ENCODE measurements at regions not wholly inside any gene's neighbourhood (a gene's known extent, or its start where the extent isn't known, plus 50 kb on each side); places are given as distances from the start of the nearest gene placed in this dataset.
"Not testable (repeated sequence)": the region's sequence is repeated elsewhere in the genome, so short reads cannot be mapped to it uniquely, and the experiment has no call there.

DNA sequence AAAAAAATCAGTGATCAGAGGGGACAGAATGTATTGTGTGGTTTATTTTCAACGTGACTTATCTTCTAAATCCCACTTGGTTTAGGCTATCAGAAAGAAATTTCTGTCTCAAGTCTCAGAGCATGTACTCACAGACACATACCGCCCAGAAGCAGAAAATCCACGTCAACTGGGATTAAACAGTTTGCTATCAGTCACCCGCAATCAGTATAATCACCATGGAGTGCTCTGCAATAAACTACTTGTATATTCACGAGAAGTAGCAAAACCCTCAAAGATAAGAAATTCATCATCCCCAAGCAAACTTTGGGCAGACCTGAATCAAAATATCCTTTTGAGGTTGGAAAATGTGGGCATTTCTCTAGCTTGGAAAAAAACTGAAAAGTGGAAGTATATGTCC lies 259.1 kb downstream of the FGFR2 start:
- DNase-seq (ENCODE audit: low spot score in 2 of 2) = no peak
- FAIRE-seq = no peak

DNA sequence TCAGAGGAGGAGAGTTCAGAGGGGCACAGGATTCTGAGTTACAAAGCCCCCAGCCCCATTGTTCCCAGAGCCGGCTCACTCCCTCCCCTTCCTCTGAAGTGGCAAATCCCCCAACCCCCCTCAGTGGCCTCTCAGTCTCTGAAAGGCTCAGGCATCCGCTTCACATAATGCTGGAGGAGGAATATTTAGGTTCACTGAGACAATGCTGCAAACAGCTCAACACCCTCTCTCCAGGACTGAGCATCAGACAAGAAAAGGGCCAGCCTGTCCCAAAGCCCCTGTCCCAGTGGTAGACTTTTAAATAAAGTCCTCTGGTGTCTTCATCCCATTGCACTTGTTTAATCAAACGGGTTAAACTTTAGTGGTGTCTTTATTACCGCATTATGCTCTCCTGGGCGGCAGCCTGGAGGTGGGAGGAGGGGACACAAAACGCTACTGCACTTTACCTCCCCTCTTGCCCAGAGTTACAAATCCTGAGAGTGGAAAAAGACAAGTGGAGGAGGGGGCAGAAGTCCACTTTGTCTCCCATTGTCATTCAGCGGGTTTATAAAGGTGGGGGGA lies 257.9 kb downstream of the FGFR2 start:
- no peak for FAIRE-seq

DNA sequence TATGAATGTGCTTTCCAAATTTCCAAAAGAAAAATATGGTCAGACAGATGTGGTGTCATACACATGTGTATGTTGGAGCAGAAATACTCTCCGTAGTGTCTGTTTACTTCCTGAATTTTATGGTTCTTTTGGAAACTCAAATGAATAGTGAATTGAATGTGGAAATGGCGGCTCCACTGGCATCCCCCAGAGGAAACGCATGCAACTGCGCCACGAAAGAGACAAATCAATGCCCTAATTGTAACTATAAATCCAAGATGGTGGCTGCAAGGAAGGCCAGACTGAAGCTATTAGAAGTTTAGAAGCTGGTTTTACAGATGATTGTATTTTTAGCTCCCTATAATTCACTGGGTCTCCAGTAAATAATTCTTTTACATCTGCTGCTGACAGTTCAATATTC lies 246.7 kb downstream of the FGFR2 start:
- DNase-seq (ENCODE audit: low spot score in 2 of 2) = no peak
- FAIRE-seq = no peak

More for the DNA sequence above, 257.9 kb downstream of the FGFR2 start:
- DNase-seq (ENCODE audit: low spot score in 2 of 2) = no peak

DNA sequence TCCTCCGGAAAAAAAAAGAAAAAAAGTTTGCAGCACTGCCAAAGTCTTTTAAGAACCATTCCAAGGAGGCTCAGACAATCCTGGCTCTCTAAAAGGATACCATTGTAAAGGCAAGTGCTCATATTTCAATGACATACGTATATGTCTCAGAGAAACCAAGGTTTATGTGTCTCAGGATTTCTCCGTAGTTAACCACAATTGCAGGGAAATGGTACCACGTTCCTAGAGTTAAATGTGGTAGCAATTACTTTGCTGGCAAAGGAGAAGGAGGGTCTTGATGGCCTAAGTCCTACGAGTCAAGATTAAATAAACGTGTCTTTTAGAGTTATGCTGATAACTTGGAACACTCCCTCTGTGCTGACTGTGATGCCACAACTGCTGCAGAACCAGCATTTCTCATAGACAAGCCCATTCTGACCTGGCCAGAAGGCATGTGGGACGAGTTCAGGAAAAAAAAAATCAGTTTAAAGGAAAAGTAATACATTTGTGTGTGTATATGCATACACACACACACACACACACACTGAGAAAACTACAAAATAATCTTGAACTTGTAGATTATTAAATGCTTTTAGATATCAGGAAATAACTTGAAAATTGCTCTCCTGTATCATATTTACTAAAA lies 245.9 kb downstream of the FGFR2 start:
- DNase-seq (ENCODE audit: low spot score in 2 of 2) = no peak
- no peak for FAIRE-seq

DNA sequence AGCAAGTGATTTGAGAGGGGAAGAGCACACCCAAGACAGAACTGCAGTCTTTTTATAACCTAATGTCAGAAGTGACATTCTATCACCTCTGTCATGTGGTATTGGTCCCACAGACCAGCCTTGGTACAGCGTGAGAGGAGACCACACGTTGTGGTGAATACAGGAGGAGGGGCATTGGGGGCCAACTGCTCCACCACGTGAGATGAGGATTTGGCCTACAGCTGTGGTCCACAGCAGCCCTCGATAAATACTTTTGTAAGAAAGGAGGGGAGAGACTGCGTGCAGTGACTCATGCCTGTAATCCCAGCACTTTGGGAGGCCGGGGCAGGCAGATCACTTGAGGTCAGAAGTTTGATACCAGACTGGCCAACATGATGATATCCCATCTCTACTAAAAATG lies 243.1 kb downstream of the FGFR2 start:
- FAIRE-seq = no peak

DNA sequence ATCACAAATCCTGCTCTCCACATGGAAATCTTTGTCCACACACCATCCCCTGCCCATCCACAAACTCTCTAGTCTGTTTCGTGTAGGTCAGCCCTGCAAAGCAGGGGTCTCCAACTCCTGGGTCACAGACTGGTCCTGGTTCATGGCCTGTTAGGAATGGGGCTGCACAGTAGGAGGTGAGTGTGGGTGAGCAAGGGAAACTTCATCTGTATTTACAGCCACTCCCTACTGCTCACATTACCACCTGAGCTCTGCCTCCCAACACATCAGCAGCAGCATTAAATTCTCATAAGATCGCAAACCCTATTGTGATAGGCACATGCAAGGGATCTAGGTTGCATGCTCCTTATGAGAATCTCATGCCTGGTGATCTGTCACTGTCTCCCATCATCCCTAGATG lies 242.1 kb downstream of the FGFR2 start:
- FAIRE-seq (no peak), DNase-seq (ENCODE audit: low spot score in 2 of 2) (no peak)

More for the DNA sequence above, 243.1 kb downstream of the FGFR2 start:
- DNase-seq (ENCODE audit: low spot score in 2 of 2) = no peak

DNA sequence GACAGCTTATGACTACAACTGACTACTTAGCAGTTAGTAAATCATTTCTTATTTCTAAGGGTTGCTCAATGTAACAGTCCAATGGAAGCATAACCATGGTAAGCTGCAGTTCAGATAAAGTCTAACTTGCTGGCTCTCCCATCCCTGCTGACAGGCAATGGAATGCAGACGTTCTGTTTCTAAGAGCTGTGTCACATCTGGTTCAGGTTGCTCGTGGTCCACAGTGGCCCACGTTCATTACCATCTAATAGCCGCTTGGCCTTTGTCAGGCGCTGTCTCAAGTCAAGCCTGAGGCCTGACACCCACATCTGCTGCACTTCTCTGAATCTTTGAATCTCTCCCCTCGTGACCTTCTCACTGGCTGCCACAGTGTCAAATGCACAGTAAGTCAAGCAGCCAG lies 240.8 kb downstream of the FGFR2 start:
- no peak for DNase-seq (ENCODE audit: low spot score in 2 of 2)
- no peak for FAIRE-seq

DNA sequence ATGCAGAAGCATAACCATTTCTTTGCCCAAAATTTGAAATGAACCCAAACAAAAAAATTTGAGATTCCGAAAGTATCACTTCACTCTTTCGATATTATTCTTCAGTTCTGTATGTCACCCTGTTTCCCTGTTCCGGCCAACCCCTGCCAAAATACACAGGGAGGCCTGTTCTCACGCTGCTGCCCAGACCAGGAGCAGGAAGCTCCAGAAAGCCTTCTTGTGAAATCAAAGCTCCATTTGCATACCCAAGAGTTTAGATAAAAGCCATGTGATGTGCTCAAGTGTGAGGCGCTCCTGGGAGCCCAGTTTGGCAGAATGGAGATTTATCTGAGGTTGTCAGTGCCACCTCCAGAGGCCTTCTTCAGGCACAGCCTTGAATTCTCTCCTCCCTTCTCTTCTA lies 236.2 kb downstream of the FGFR2 start:
- no peak for DNase-seq (ENCODE audit: low spot score in 2 of 2)
- FAIRE-seq = no peak

DNA sequence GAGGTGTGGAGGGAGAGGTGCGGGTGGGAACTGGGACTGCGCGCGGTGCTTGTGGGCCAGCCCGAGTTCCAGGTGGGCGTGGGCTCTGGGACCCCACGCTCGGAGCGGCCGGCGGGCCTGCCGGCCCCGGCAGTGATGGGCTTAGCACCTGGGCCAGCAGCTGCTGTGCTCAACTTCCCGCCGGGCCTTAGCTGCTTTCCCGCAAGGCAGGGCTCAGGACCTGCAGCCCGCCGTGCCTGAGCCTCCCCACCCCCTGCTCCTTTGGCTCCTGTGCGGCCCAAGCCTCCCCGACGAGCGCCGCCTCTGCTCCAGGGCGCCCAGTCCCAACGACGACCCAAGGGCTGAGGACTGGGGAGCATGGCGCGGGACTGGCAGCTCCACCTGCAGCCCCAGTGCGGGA lies 232.7 kb downstream of the FGFR2 start:
- FAIRE-seq (no peak), DNase-seq (ENCODE audit: low spot score in 2 of 2) (no peak)

DNA sequence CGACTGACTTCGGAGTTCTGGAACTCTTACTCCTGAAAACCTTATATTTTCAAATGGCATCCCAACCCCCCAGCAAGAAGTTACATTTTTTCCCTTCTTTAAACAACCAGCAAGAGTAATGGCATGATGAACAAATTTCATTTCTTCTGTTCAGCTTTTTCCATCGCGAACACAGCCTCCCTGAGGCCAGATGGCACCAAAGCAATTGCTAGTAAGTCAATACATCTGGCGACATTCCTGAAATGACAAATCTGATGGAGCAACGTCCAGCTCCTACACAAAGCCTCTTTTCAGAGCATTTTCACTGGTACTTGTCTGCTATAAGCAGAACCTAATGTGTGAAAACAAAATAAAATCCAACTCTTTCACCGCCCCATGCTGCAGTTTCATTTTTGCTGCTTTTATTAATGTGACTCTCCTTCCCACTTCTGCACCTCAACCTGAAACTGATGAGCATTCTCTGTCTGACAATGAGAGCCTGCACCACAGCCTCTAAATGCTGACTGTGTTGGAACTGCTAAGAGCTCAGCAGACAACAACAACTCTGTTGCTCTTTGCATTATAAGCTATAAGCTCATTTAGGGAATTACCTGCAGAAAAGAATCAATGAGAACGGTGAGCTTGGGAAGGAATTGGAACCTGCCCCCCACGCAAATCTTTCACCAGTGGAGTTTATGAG lies 229.8 kb downstream of the FGFR2 start:
- FAIRE-seq (no peak), DNase-seq (ENCODE audit: low spot score in 2 of 2) (no peak)

DNA sequence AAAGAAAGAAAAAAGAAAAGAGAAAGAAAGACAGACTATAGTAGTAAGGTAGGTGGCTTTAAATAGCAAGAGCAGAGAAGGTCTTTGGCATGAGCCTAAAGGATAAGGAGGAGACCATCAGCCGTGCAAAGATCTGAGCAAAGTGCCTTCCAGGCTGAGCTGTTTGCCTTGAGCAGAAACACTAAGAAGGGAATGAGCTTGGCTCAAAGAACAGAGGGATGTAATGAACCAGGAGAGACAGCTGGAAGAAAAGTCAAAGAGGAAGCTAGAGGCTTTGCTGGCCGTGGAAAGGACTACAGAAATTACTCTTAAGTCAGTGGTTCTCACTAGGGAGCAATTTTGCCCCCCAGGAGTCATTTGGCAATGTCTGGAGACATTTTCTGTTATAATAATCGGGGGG lies 228.6 kb downstream of the FGFR2 start:
- FAIRE-seq (no peak), DNase-seq (ENCODE audit: low spot score in 2 of 2) (no peak)

DNA sequence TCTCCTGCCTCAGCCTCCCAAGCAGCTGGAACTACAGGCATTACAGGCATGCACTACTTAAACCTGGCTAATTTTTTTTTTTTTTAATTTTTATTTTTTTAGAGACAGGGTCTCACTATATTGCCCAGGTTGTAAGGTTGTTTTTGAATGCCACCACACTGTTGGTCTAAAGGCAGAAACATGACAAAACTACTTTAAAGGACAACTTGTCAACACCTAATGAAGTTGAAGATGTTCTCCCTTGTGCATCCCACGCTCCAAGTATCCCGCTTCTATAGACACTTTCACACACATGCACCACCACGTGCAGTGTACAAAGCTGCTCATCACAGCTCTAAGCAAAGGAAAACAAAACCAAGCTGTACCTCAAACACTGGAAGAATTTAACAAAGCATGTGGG lies 226.4 kb downstream of the FGFR2 start:
- FAIRE-seq (no peak), DNase-seq (ENCODE audit: low spot score in 2 of 2) (no peak)

DNA sequence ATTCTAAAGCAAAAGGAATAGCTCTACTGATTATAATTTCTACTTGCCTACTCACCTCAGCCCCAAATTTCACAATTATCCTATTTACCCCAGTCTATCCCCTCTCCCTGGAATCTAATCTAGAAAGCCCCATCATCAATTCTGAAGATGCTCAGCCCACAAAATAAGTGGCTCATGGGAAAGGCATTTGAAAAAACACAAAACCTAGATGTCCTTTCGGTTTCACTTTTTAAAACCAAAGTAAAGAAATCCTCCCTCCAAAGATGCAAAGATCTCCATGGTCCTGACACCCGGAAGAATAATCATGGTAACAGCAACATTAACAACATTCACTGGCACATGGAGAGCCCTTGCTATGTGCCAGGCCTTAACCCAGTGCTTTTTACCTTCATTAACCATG lies 224.8 kb downstream of the FGFR2 start:
- DNase-seq (ENCODE audit: low spot score in 2 of 2) (no peak), FAIRE-seq (no peak)

DNA sequence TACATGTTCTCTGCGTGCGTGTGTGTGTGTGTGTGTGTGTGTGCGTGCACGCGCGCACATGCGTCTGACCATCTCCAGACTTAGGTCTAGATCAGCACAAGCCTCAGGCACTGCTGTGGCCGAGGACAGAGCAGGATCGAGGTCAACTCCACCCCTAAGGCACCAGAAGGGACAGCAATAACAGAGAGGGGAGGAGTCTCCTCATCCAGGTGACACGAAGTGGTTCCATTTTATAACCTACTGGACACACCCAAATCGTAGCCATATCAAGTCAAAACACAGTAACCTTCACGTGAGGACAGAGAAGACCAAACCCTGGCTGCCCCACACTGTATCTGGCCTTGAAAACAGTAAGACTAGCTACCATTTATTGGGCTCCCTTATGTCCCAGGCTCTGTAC lies 224.1 kb downstream of the FGFR2 start:
- no peak for DNase-seq (ENCODE audit: low spot score in 2 of 2)
- FAIRE-seq = no peak

DNA sequence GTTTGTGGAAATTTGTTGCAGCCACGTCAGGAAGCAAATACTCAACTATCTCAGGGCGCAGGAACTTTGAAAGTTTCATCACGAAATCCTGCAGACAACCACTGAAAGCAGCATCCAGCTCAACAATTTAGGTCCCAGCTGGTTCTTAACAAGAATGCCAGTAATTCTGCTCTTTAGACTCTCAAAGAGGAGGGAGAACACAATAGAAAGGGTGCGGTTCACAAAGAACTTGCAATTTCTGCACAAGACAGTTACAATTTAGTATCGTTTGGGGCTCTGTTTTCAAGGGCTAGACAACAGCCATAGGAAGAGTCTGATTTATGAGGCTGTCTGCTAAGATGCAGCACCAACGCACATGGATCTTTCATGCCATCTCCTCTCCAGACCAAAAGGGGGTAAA lies 223.1 kb downstream of the FGFR2 start:
- FAIRE-seq (no peak), DNase-seq (ENCODE audit: low spot score in 2 of 2) (no peak)

DNA sequence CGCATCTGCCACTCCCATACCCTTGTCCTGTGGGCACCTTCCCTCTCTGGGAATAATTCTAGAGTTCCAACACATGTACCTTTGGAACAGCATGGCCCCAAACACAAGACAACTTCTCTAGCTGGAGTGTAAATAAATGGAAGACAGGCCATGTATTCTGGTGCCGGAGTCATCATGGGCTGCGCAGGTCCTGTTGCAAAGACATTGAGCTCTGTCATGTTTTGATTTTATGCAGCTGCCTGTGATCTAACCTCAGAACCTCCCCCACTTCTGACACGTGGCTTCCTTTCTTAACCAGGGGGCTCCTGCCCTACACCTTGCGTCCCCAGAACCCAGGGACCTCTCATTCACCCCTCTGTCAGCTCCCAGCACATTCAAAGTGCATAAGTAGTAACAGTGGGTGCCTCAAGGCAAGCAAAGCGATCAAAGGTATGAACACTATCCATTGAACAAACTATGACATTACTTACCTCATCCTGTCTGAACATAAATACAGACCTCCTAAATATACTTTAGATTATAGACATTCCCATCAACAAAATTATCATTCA lies 219.9 kb downstream of the FGFR2 start:
- DNase-seq (ENCODE audit: low spot score in 2 of 2) (no peak), FAIRE-seq (no peak)

DNA sequence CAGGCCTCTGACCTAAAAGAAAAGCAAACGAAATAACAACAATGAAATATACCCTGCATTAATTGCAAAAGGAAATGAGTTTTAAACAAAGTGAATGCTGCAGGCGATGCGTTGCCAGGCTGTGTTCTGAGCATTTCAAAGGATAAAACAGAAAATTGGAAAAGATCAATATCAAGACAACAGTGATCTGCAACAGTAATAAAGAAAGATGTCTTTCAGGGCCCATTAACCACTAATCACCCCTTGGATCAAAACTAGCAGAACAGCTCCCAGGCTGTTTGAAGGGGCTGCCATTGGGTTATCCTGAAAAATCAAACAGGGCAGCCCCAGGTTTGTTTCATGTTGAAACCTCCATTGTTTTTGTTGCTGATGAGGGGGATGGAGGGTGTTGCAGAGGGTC lies 219.2 kb downstream of the FGFR2 start:
- no peak for DNase-seq (ENCODE audit: low spot score in 2 of 2)
- FAIRE-seq = no peak

DNA sequence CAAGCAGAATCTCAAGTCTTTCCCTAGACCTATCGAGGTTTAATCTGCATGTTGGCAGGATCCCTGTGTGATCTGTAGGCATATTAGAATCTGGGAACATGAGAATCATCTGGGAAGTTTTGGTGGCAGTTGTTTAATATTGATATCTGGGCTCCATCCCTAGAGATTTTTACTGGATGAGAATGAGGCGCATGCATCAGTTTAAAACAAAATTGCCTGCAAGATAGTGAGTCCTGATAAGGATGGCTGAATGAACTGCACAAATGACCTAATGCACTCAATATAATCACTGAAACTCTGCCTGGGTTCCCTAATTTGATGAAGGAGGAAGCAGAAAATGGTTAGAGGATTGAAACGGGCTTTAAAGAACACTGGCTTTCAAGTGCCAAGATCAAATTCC lies 218.0 kb downstream of the FGFR2 start:
- DNase-seq (ENCODE audit: low spot score in 2 of 2) (no peak), FAIRE-seq (no peak)

DNA sequence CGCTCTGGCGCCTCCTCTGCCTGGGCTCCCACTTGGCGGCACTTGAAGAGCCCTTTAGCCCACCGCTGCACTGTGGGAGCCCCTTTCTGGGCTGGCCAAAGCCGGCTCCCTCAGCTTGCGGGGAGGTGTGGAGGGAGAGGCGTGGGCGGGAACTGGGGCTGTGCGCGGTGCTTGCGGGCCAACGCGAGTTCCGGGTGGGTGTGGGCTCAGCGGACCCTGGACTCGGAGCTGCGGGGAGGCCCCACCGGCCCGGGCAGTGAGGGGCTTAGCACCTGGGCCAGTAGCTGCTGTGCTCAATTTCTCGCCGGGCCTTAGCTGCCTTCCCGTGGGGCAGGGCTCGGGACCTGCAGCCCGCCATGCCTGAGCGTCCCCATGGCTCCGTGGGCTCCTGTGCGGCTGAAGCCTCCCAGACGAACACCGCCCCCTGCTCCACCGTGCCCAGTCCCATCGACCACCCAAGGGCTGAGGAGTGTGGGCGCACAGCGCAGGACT lies 216.2 kb downstream of the FGFR2 start:
- not testable (repeated sequence) for FAIRE-seq; DNase-seq (ENCODE audit: low spot score in 2 of 2)

DNA sequence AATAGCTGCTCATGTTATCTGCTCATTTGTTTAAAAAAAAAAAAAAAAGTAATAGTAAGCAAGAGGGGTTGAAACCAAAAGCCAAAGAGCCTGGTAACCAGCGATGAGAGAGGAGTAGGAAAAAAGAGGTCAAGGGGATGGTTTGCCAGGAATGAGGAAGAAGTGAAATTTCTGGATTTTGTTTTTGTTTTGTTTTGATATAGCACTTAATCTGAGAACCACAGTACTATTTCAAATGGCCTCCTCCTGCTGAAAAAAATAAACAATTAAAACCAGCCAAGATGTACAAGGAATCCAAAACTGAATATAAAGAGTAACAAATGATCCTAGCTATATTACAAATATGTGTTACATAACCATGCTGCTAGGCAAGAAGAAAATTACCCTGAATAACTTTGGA lies 213.1 kb downstream of the FGFR2 start:
- FAIRE-seq = no peak
- DNase-seq (ENCODE audit: low spot score in 2 of 2) = no peak

DNA sequence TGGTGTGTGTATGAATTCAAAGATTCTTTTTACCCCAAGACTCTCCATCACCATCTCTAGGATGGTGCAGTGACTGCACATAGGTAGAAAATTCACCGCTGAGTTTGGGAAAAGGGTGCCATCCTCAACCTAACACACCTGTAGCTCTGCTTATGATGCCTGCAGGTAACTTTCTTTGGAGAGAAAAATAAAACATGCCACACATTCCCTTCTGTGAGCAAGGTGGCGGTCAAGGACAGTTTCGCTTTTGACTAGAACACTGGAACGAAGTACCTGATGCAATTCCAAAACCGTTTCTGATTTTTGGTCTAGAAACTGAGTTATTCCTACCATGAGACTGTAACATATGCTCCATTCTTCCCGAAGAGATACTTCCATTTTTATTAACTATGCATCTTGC lies 205.6 kb downstream of the FGFR2 start:
- DNase-seq (ENCODE audit: low spot score in 2 of 2) (no peak), FAIRE-seq (no peak)

DNA sequence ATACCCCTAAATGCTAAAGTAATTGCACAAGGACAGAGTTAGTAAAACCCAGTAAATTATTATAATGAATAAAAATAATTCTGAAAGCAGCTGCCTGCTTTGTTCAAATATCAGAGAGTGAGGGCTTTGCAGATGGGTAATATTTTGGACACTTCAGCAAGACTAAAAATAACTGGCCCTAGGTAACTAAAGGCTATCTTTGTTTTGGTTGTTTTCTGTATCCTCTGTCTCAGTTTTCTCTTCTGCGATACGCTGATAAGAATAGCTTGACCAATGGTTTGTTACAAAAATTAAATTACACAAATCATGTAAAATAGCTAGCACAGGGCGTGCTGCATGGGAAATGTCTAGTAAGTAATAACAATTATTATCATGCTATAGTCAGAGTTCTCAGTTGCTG lies 204.7 kb downstream of the FGFR2 start:
- DNase-seq (ENCODE audit: low spot score in 2 of 2) (no peak), FAIRE-seq (no peak)
